Ishikawa (cell line): ENCODE measurements at regions not wholly inside any gene's neighbourhood (a gene's known extent, or its start where the extent isn't known, plus 50 kb on each side); places are given as distances from the start of the nearest gene placed in this dataset.

Source experiments
- CEBPB ChIP-seq: IDR thresholded peaks from 2 replicates; pipeline ENCODE4 v1.6.1; 2012
- CREB1 ChIP-seq: IDR thresholded peaks from 2 replicates; pipeline ENCODE4 v1.6.1; 2012; ENCODE audit warnings: low read depth
- EGR1 ChIP-seq: IDR thresholded peaks from 2 replicates; pipeline ENCODE4 v1.6.1; 2012
- EP300 ChIP-seq: IDR thresholded peaks from 2 replicates; pipeline ENCODE4 v1.6.1; 2012; ENCODE audit warnings: borderline replicate concordance
- FOXM1 ChIP-seq: IDR thresholded peaks from 2 replicates; pipeline ENCODE4 v1.6.1; 2012; ENCODE audit warnings: low read depth, borderline replicate concordance
- MAX ChIP-seq: IDR thresholded peaks from 2 replicates; pipeline ENCODE4 v1.6.1; 2012
- NFIC ChIP-seq: IDR thresholded peaks from 2 replicates; pipeline ENCODE4 v1.6.1; 2012
- RAD21 ChIP-seq: IDR thresholded peaks from 2 replicates; pipeline ENCODE4 v1.6.1; 2012; ENCODE audit warnings: low read depth
- REST ChIP-seq: IDR thresholded peaks from 2 replicates; pipeline ENCODE4 v1.6.1; 2012; ENCODE audit warnings: low read depth, mild to moderate bottlenecking
- TAF1 ChIP-seq: IDR thresholded peaks from 2 replicates; pipeline ENCODE4 v1.6.1; 2012; ENCODE audit warnings: low read depth, mild to moderate bottlenecking
- TCF12 ChIP-seq: IDR thresholded peaks from 2 replicates; pipeline ENCODE4 v1.6.1; 2012; ENCODE audit warnings: low read depth
- TEAD4 ChIP-seq: IDR thresholded peaks from 2 replicates; pipeline ENCODE4 v1.6.1; 2012
- USF1 ChIP-seq: IDR thresholded peaks from 2 replicates; pipeline ENCODE4 v1.6.1; 2012
- YY1 ChIP-seq: IDR thresholded peaks from 2 replicates; pipeline ENCODE4 v1.6.1; 2012; ENCODE audit warnings: low read depth
- ZBTB7A ChIP-seq: IDR thresholded peaks from 2 replicates; pipeline ENCODE4 v1.6.1; 2012; ENCODE audit warnings: low read depth

- no peak for TF ChIP-seq USF1
- no peak for TF ChIP-seq NFIC
- no peak for TF ChIP-seq EP300
These were observed 242.1 kb downstream of the NSUN3 start for GRCh38 chr3:94304954-94305353.

- TF ChIP-seq NFIC (no peak), EP300 (no peak), CREB1 (no peak), TCF12 (no peak), RAD21 (no peak), MAX (no peak), YY1 (no peak), REST (no peak), TEAD4 (no peak), FOXM1 (no peak), TAF1 (no peak), USF1 (no peak), ZBTB7A (no peak), CEBPB (no peak)
These were observed 243.2 kb downstream of the NSUN3 start for GRCh38 chr3:94305835-94306611.

- TF ChIP-seq TEAD4, result no peak
- no peak for TF ChIP-seq CEBPB
- no peak for TF ChIP-seq CREB1
- TF ChIP-seq ZBTB7A, result no peak
- TF ChIP-seq NFIC, result no peak
- TF ChIP-seq FOXM1, result no peak
These were observed 244.7 kb downstream of the NSUN3 start for GRCh38 chr3:94307588-94307987.

GRCh38 chr3:94308767-94309166, 245.9 kb downstream of the NSUN3 start:
- no peak for TF ChIP-seq TCF12
- TF ChIP-seq REST, result no peak
- TF ChIP-seq FOXM1, result no peak
- no peak for TF ChIP-seq TEAD4
- no peak for TF ChIP-seq NFIC
- no peak for TF ChIP-seq EP300
- no peak for TF ChIP-seq YY1
- TF ChIP-seq CREB1, result no peak
- no peak for TF ChIP-seq EGR1
- TF ChIP-seq RAD21, result no peak
- no peak for TF ChIP-seq CEBPB
- TF ChIP-seq USF1, result no peak
- no peak for TF ChIP-seq MAX
- no peak for TF ChIP-seq TAF1
- TF ChIP-seq ZBTB7A, result no peak

GRCh38 chr3:94310341-94311135, 247.7 kb downstream of the NSUN3 start:
- TF ChIP-seq MAX, result no peak
- TF ChIP-seq REST, result no peak
- TF ChIP-seq NFIC, result no peak
- no peak for TF ChIP-seq TAF1
- no peak for TF ChIP-seq CREB1
- no peak for TF ChIP-seq FOXM1
